NAMALWA (cell line): ENCODE measurements at regions not wholly inside any gene's neighbourhood (a gene's known extent, or its start where the extent isn't known, plus 50 kb on each side); places are given as distances from the start of the nearest gene placed in this dataset.
"Not testable (repeated sequence)": the region's sequence is repeated elsewhere in the genome, so short reads cannot be mapped to it uniquely, and the experiment has no call there.

Experiments used
- DNase-seq: peaks from one replicate; pipeline ENCODE4 v3.0.0-alpha.2; 2015; ENCODE audit warnings: low spot score

DNA sequence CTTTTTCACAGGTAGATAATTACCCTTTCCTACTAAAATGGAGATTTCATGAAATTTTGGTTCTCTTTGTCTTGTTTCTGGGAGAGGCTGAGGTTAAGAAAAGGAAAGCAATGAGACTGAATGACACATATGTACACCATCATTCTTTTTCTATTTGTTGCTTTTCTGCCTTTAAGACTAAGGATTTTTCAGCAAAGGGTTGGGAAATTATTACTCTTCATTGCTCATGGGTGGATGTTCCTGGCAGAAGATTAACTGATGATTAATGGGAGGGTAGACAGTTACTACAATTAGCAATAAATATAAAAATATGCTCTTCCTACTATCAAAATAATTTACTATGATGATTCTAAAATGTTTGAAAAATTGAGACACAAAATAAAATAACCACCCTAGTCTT lies 316.5 kb upstream of the USP24 start:
- DNase-seq = no peak

DNA sequence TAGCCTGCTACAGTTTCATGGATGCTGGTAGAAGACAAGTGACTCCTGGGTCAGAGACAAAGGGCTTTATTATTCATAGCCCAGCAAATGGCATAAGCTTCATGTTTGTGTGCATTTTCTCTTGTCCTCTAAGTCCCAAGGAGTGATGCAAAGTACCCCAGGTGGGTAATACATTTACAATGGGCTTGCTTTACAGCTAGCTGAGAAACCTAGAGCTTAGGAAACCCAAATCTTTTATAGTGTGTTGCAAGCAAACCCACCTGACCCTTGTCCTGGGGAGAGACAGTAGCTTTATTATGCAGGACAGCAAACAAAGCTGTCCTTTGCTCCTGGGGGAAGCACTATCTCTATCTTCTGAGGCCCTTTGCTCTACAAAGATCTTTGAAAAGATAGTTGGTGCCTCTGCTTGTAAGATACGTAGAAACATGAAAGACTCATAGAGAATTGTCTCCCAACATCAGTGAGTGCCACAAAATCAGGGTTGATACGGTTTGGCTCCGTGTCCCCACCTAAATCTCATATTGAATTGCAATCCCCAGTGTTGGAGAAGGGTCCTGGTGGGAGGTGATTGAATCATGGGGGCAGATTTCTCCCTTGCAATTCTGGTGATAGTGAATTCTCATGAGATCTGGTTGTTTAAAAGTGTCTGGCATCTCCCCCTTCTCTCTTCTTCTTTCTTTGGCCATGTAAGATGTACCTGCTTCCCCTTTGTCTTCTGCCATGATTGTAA lies 315.8 kb upstream of the USP24 start:
- DNase-seq = no peak

DNA sequence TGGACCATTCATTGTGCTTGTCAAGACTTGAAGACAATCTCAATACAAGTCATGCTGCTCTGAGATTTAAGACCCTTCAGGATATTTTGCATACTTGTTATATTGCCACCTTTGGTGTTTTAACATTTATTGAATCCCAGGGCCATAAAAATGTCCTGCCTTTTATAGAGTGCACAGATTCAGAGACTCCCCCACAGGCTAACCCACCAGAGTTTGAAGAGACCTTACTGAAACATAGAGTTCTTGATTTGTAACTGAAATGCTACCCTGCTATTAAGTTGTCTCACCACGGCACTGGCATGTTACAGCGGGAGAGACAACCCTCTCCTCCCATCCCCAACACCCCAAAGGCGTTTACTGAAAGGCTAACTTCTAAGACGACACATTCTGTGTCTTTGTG lies 313.9 kb upstream of the USP24 start:
- DNase-seq = no peak

DNA sequence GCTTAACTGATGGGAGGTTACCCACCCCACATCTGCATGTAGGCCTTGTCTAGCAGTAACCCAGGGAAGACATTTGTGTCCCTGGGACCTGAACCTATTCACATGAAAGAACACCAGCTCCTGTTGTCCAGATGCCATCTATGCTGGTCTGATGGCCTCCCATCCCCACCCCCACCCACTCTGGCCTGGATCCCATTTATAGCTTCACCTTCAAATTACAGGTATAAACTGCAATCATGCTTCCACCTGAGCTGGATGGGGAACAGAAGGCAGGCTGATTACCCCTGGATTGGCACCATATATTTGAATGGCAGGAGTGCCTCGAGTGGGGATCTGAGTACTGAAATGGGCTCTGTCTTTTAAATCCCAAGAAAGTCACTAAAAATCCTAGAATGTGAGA lies 312.7 kb upstream of the USP24 start:
- no peak for DNase-seq

DNA sequence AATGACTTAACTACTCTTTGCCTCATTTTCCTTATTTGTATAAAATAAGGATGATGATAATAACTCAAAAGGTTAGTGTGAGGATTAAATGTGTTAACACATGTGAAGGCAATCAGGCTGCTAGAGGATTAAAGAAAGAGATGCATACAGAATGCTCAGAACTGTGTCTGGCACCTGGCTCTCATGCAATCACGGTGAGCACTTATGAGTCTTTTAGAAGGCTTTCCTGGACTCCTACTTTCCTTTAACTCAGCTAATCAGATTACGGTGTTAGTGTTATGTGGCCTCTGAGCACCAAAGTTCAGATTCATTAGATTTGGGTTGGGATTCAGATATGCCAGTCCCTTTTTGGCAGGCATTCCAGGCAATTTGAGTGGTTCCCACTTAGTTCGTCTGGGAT lies 311.6 kb upstream of the USP24 start:
- no peak for DNase-seq

DNA sequence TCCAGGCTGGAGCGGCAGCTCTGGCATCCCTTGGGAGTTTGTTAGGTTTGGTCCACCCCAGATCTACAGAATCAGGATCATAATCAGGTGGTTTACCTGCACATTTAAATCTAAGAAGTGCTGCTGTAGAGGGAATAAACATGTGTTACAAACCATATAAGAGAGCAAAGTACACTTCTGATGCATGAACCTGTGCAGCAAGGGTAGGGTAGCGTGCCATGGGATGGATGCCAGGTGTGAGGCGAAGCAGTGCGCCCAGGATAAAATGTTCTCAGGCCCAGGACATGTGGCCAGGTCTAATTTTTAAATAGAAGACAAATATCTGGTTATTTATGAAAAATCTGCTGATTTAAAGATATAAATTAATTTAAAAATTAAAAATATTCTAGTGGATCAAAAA lies 308.8 kb upstream of the USP24 start:
- DNase-seq = no peak

DNA sequence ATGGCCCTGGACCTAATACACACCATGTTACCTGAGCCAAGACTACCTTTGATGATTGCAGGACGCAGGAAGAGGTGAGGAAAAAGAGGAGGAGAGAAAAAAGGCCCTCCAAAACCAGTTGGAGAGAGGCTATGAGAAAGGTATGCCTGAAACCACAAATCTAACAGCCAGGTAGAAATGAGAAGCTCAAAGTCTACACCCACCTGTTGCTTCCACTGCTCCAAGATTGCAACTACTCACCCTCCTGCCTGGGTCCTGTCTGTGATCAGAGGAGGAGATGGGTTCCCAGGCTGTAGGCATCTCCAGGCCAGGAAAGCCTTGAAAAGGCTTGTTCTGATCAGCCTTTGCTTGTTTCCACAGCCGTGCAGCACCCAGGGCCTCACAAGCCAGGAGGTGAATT lies 307.8 kb upstream of the USP24 start:
- no peak for DNase-seq

DNA sequence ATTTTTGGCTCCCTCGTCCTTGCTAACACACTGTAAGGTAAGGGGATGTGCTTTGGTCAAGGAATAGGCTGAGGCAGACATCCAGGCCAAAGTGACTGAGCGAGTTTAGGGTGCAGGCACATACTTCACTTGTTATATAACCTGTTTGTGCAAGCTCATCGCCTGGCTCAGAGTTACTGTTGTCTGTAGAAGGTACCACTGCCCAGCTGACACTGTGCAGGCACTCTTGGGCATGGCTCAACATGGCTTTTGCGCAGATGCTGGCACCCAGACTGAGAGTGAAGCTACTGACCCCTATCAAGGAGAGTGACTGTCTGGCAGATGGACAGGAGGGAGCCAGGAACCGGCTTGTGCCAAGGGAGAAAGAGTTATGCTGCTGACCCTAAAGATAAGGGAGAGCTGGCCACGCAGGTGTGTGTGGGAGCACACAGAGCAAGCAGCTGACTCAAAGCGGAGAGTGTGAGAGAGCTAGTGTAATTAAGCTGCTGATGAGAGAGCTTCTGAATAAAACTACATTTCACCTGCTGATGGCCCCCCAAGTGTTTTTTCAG lies 307.3 kb upstream of the USP24 start:
- no peak for DNase-seq

DNA sequence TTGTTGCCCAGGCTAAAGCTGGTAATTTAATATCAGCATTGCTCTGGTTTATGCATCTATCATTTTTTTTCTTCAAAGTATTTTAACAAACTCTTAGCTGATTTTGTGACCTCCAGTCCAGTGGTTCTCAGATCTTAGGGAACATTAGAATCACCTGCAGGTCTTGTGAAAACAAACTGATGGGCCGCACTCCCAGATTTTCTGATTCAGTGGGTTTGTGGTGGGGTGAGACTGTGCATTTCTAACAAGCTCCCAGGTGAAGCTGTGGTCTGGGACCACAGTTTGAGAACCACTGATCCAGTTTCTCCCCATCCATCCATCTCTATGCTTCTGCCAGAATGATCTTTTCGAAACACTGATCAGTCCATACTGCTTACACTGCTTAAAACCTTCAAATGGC lies 305.7 kb upstream of the USP24 start:
- no peak for DNase-seq

DNA sequence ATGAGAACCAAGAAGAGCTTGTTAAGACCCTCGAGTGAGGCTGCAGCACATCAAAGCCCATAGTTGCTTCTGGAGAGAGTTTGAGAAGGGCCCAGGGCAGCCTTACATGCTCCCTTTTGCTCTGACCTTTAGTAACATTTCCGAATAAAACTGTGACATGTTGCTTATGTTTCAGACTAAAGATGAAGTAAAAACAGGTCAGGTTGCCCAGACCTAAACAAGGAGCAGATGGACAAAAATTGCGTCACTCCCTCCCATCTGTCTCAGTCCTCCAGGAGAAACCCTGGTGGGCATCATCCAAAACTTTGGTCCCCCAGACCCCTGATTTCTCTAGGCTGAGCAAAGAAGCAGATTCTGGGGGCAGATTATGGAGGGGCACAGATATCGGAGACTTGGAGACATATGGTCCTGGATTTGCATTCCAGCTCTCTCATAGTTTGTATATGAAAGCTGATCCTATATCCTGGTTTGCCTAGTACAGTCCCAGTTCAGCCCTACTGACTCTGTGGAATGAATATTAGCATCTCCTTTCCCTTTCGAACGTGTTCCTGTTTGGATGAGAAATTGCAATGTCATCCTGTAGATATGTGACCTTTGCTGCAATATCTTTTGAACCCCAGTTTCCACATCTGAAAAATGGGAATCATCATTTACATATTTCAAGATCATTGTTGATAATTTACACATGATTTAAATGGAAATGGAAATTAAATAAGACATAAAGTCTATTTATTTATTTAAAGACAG lies 304.9 kb upstream of the USP24 start:
- no peak for DNase-seq

DNA sequence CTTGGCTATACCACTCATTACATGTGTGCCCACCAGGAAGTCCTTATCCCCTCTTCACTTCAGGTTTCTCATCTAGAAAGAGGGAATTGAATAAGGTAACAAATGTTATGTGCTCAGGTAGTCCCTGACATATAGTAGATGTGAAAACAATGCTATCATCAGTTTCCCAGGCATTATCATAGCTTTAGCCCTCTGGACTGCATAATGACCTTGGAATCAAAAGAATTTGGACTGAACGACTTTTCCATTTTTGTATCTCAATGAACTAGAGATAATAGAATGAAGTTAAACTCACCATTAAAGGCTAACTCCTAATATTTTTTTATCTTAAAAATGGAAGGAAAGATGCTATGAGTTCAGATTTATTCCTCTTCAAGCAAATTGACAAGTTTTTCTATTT lies 304.1 kb upstream of the USP24 start:
- no peak for DNase-seq

DNA sequence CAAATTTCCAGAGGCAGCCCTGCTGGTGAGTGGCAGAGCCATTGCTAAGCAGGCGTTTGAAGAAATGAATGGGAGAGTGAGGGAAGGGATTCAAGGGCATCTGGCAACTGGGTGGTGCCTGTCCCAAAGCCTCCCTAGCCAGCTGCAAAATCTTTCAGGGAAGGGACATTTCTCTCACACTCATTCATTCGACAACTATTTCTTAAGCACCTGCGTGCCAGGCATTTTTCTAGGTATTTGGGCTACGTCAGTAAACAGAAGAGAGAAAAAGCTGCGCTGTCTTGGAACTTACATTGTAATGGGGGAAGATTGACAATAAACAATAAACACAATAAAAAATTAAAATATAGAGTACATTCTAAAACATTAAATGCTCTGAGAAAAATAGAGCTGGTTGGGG lies 301.9 kb upstream of the USP24 start:
- DNase-seq = no peak

DNA sequence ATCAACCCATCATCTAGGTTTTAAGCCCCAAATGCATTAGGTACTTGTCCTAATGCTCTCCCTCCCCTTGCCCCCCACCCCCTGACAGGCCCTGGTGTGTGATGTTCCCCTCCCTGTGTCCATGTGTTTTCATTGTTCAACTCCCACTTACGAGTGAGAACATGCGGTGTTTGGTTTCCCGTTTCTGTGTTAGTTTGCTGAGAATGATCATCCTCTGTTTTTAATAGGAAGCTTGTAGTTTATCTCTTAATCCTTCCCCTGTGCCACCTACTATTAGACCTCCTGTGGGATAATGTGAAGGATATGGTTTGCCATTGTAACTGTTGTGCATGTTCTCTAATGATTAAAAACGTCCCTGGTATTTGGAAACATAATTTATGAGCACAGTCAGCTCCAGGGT lies 299.4 kb upstream of the USP24 start:
- not testable (repeated sequence) for DNase-seq

DNA sequence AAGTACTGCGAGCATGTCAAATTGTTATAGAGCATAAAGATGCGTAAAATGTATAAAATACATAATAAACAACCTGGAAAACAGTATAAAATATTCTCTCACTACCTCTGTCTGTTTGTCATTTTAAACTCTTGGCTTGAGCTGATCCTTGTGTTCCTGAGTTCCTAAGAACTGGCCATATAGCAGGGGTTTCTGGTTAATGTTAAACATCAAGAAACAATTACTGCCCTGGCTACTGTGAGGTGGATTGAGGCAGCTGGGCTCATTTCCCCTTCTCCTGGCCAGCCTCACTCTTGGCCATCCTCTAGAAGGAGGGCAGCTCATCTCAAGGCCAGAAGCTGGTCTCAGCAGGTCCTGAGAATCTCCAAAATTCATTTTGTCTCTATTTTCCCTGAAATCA lies 297.3 kb upstream of the USP24 start:
- DNase-seq = no peak

DNA sequence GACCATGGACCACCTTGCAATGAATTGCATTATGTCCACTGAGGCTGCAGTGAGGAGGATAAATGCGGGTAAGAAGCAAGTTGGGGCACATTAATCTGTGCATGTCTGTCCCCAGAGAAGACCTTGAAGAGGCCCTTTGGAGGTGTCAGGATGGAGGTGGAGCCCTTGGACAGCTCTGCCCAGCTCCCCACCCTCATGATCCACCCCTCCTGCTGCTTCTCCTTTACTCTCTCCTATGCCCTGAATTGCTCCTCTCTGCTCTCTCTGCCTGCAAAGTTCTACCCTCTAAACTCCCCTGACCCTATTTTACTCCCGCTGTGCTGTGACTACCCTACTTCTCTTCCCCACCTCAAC lies 292.4 kb upstream of the USP24 start:
- DNase-seq = no peak

DNA sequence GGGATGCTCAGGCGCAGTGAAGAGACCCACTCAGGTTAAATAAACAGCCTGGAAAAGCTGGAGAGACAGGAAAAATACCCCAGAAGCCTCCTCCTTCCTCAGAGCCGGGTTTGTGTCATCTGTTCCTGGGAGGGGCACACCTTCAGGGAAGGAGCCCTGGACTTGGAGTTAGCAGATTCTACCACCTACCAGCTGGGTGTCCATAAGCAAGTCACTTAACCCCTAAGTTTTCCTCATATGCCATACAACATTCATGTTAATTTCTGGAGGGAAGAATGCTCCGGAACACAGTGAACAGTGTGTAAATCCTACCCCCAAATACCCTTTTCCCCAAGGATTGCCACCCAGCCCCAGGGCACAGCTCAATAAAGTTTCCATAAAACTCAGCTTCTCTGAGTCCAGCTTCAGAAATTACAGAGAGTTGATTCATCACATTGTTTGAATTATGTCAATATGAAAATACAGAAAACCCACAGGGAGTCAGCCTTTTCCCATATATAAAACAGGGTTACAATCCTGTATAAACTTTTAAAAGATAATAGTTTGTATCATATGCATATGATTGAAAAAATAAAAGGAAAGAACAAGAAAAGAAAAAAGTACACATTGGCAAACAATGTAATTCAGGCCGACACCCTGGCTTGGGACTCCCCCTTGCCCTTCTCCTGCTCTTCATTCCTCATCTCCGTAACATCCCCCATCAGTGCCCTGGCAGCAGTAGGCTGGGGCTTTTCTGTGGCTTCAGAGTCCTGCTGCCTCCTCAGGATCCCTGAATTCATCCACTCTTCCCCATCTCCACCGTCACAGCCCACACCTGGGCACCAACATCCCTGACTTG lies 291.8 kb upstream of the USP24 start:
- no peak for DNase-seq

DNA sequence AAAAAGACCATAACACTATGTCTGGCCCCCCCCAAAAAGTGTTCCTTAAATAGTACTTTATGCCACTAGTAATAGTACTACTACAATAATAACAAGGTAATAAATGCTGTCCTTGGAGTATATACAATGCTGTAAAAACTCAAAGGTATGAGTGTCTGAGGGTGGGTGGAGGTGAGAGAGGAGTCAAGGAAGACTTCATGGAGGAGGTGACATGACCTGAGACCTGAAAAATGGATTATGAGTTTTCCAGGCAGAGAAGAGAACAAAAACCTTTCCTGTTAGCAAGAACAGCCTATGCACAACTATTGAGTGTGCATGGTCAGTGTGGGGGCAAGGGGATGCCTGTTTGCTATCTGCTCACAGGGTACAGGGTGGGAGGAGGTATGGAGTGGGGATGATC lies 290.2 kb upstream of the USP24 start:
- DNase-seq = no peak

DNA sequence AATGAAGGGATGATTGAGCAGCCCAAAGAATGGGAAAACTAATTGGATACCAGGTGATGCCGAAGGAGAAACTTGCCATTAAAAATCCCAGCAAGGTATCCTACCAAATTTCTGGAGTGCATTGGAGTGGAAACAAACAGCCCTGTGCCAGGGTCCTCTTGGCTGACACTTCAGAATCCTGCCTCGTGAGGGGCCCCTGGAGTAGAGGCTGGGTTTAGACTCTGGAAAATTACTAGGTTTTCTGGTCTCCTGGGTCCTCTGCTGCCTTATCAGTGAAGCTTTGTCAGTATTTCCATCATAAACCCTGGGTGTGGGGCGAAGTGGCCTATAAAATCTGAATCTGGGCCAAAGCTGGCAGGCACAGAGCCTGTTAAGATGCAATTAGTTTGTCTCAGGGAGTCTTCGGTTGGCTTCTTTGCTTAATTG lies 289.2 kb upstream of the USP24 start:
- no peak for DNase-seq

DNA sequence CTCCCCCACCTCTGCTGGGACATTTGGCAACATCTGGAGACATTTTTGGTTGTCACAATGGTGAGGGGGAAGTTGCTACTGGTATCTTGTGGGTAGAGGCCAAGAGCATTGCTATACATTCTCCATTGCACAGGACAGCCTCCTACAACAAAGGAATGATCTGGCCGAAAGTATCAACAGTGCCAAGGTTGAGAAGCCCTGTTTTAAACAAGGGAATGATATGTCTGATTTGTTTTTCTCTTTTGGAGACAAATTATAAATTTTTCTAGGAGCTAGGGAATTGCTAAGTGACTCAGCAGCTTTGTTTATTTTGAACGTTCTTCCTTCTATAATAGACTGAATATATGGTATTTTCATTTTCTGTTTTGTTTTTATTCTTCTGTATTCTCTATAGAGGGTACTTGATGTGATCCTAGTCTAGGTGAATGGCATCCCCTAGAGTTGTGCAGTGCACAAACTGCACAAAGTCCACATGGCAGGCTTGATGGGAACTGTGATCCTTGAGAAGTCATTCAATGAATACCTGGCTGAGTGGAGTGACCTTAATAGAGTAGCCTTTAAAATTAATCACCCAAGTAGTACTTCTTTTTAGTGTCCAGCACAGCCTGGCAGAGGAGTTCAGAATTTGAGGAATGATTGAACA lies 288.6 kb upstream of the USP24 start:
- no peak for DNase-seq

DNA sequence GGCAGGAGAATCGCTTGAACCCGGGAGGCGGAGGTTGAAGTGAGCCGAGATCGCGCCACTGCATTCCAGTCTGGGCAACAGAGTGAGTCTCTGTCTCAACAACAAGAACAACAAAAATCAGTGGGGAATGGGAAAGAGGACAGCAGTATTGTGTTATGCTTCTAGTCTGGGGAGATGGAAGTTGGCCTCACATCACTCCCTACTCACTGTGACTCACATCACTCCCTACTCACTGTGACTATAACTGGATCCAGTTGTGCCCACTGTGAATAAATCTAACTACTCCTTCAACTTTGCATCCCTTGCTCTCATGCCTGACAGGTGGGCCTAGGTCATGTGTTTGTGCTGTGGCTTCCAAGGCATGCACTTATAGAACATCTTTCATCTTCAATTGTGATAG lies 285.4 kb upstream of the USP24 start:
- no peak for DNase-seq

DNA sequence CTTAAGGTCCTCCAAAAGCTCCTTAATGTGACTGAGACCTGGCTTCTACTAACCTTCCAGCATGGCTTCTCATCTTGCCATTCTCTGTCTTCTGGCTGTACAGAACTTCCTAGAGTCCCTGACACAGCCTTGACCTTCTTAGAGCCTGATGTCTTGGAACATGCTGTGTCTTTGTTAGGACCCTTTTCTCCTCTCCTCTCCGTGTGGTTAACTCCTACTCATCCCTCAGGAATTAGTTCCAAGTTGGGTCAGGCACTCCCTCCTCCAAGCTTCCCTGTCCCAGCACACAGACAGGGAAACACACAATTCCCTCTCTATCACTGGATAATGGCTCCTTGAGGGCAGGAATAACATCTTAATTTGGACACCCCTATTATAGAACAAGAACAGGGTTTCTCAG lies 275.4 kb upstream of the USP24 start:
- no peak for DNase-seq

DNA sequence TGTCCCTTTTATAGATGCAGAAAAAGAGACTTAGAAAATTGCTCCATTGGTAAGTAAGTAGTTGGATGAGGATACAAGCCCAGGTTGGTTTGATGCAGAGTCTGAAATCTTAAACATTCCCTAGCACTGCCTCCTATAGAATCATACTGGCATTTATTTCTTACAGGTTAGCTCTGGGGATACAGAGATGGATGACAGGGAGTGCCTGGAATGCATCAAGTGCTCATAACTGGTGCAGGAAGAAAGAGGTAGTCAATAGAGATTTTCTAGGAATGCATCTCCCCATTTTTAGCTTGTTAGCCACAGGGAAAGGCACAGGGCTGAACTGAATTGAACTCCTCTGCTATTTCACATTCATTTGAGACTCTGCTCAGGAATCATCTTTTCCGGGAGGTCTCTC lies 269.0 kb upstream of the USP24 start:
- no peak for DNase-seq
